CD1c-positive myeloid dendritic cell (primary cell): ENCODE measurements at regions not wholly inside any gene's neighbourhood (a gene's known extent, or its start where the extent isn't known, plus 50 kb on each side); places are given as distances from the start of the nearest gene placed in this dataset.

Experiments
- DNase-seq: peaks from one replicate; pipeline ENCODE4 v3.0.0-alpha.2; 2016; ENCODE audit errors: extremely low spot score

GRCh38 chr6:2562721-2563451 lies 187.8 kb downstream of the MYLK4 start:
- no peak for DNase-seq

- no peak for DNase-seq
Measured at GRCh38 chr6:2560917-2561698, 189.6 kb downstream of the MYLK4 start.

GRCh38 chr6:2560140-2560818 lies 190.4 kb downstream of the MYLK4 start:
- DNase-seq = no peak

DNA sequence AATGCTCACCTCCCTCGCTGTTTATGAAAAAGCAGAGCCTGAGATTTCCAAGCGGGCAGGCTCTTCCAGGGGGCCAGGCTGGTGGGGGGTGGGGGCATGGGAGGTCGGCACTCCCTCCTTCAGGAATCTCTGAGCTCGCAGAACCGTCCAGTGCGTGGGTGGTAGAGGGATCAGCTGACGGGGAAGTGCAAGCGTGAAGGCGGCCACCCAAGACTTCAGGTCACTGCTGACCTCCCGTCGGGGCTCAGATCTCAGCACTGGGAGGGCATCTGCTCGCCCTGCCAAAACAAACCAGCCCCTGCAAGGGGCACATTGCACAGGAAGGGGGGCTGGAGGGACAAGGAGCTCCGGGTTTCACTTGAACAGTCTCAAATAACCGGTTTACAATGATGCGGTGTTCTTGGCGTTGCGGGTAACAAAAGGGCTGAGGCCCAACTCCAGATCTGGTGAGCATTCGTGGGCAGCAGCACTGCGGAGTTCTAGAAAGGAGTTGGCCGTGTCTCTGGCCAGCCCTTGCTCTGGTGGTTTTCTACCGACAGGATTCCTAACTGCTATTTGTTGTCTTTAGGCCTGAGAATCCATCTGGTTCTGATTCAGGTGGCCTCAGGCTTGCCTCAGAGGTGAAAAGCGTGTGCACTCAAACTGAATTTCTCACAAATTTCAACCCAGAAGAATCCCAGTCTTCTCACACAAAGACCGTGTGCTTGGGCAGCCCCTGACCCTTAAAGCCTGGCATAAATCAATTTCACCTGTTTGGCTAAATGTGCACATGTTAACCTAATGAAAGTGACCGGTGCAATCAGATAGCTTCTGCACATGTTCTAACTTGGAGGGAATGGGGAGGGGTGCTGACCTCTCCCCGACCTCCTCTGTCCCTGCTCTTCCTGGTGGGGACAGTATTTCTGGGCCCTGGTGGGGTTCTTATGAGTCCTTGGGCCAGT lies 191.6 kb downstream of the MYLK4 start:
- no peak for DNase-seq

GRCh38 chr6:2558098-2558680 lies 192.5 kb downstream of the MYLK4 start:
- no peak for DNase-seq

- DNase-seq = no peak
Measured at GRCh38 chr6:2557181-2557720, 193.5 kb downstream of the MYLK4 start.

GRCh38 chr6:2556761-2557160 lies 194.0 kb downstream of the MYLK4 start:
- no peak for DNase-seq

- DNase-seq = no peak
Measured at GRCh38 chr6:2554651-2555260, 196.0 kb downstream of the MYLK4 start.

DNA sequence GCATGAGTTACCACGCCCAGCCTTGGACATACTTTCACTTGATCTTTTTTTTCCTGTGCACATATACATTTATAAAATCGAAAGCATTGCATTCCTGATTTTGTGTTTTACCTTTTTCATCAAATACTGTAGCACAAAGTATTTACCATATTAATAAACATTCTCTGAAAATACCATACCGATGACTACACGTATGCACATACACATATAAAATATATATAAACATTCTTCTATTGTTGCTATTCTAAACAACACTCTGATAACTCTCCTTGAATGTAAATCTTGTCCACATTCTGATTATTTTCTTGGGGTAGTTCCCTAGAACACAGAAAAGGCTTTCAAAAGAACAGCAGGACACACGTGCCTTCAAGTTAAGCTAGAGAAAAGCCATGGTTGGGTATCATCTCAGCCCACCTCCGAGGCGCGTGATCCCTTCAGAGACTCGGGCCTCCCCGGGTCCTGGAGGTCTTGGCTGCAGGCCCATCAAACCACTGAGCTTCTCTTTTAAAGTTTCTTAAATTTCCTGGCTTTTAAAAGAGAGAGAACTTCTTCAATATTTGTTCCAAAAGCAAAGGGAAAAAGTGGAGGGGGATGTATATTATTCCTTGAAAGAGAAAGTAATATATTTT lies 198.1 kb downstream of the MYLK4 start:
- no peak for DNase-seq

- no peak for DNase-seq
Measured at GRCh38 chr6:2551705-2552104, 199.0 kb downstream of the MYLK4 start.

DNA sequence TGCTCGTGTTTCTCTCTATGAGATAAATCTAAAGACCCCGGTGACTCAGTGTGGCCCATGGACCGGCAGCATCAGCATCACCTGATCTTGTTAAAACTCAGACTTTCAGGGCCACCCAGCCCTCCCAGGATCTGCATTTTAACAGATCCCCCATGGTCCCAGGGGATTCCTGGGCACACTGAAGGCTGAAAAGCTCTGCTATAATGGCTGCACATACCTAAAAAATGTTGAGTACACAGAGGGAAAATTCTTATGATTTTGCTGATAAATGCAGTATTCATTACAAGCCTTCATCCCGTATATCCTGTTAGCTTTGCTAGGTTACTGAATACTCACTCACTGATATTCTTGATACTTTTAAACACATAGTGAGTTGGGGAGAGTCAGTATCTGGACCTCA lies 200.5 kb downstream of the MYLK4 start:
- no peak for DNase-seq

- no peak for DNase-seq
Measured at GRCh38 chr6:2549834-2550233, 200.9 kb downstream of the MYLK4 start.

GRCh38 chr6:2547355-2547754 lies 203.4 kb downstream of the MYLK4 start:
- DNase-seq = peak; percentile 33

DNA sequence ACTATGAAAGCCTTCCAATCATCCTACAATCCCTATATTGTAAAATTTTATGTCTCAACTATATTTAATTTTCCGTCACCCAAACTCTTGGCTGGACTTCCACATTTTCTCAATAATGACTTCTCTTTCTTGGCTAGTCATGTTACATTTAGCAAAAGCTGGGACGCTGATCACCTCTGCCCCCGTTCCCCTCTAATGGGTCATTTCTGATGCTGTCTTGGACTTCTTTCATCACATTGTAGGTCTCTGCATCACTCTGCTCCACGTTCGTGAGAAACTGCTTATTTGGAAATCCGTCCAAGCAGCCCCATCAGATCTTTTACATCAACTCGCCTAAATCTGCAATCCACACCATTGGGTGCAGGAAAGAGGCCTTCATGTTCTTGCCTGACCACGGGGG lies 203.8 kb downstream of the MYLK4 start:
- peak; percentile 68 for DNase-seq

DNA sequence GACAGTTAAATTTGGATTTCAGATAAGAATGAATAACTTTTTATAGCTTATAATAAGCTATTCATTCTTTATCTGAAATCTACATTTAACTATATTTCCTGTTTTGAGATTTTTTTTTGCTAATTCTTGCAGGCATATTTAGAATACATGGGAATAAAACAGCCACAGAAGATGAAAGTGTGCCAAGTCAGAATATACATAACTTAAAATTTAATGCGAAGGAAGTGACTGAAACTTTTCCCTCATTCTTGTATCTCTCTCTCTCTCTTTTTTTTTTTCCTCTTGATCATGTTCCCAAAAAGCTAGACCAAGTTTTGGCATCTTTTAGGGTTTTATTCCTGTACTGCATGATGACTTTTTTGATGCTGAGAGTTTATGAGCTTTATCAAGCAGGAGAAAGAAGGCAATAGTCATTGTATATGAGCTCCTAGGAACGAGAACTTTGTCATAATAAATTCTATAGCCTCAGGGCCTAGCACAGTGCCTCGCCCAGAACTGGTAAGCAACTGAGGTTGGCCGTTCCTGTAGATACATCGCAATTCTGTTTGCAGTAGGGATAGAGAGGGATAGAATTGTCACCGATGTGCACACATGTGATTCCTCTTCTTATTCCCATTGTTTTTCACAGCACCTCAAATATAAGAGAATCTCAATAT lies 205.2 kb downstream of the MYLK4 start:
- DNase-seq = no peak

- DNase-seq = no peak
Measured at GRCh38 chr6:2543321-2543720, 207.4 kb downstream of the MYLK4 start.

- peak; percentile 87 for DNase-seq
Measured at GRCh38 chr6:2542858-2543218, 207.9 kb downstream of the MYLK4 start.

DNA sequence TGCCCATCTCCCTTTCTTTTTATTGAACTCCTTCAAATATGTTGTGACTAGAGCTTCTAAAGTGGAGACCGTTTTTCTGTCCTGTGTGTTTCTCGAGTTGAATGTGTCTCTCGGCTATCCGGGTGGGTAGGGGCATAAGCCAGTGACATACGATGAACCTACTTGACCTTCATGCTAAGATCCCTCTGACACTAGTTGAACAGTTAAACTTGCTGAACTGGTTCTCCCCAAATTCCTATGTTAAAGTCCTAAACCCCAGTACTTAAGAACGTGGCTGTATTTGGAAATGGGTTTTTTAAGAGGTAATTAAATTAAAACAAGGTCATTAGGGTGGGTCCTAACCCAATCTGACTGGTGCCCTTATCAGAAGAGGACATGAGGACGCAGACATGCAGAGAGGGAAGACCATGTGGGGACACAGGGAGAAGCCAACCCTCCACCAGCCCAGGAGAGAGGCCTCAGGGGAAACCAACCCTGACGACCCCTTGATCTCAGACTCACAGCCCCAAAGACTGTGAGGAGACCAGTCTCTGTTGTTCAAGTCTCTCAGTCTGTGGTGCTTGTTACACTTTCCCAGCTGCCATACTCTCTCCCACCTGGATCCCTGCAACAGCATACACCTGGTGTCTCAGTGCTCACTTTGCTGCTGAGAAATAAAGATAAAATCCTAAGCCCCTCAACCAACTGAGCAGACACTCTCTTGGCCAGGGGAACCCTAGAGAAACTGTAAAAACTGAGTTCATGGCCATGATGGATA lies 208.4 kb downstream of the MYLK4 start:
- no peak for DNase-seq

- DNase-seq = no peak
Measured at GRCh38 chr6:2536451-2536850, 214.3 kb downstream of the MYLK4 start.
